WTC11 (cell line): ENCODE measurements at regions not wholly inside any gene's neighbourhood (a gene's known extent, or its start where the extent isn't known, plus 50 kb on each side); places are given as distances from the start of the nearest gene placed in this dataset.

ENCODE experiments used
- ATAC-seq: fragments of 200-7000 bp; cut with Tn5 transposase; 2 replicates; pipeline ENCODE4 v1.10.0; 2021; ENCODE audit warnings: mild to moderate bottlenecking, moderate library complexity
- CTCF ChIA-PET: fragments of 300-600 bp; sonication (Branson Sonifier 250); formaldehyde crosslinking; loops from one replicate; lab custom pipeline; 2021; ENCODE audit warnings: antibody characterized with exemption; lab: Charles Lee
- POLR2A ChIA-PET: fragments of 350-600 bp; sonication (Branson Sonifier 250); formaldehyde crosslinking; loops from one replicate; lab custom pipeline; 2021; ENCODE audit warnings: antibody characterized with exemption; lab: Charles Lee
- DNase-seq: peaks from one replicate; pipeline ENCODE4 v3.0.0; 2021; ENCODE audit warnings: low spot score
- H3K27ac Mint-ChIP-seq: 2 replicates; pipeline ENCODE4 v1.8.0; 2021; ENCODE audit warnings: mixed read lengths
- H3K27me3 Mint-ChIP-seq: 2 replicates; pipeline ENCODE4 v1.8.0; 2021; ENCODE audit warnings: low read depth, mild to moderate bottlenecking, moderate library complexity, mixed read lengths
- H3K36me3 Mint-ChIP-seq: 2 replicates; pipeline ENCODE4 v1.8.0; 2021; ENCODE audit warnings: mixed read lengths
- H3K4me1 Mint-ChIP-seq: 2 replicates; pipeline ENCODE4 v1.8.0; 2022; ENCODE audit warnings: mixed read lengths
- H3K4me3 Mint-ChIP-seq: 2 replicates; pipeline ENCODE4 v1.8.0; 2021; ENCODE audit warnings: mild to moderate bottlenecking, moderate library complexity, mixed read lengths
- H3K9me3 Mint-ChIP-seq: 2 replicates; pipeline ENCODE4 v1.8.0; 2021; ENCODE audit warnings: mixed read lengths
- ATF3 ChIP-seq: sonication (generic); formaldehyde crosslinking; conservative IDR thresholded peaks from 2 replicates; pipeline ENCODE4 v1.8.1; 2022; ENCODE audit warnings: mild to moderate bottlenecking, missing genetic modification reagents
- ELF4 ChIP-seq: sonication (generic); formaldehyde crosslinking; IDR thresholded peaks from 2 replicates; pipeline ENCODE4 v1.8.1; 2022; ENCODE audit warnings: low read depth, mild to moderate bottlenecking, moderate library complexity, missing genetic modification reagents
- FOXP1 ChIP-seq: sonication (generic); formaldehyde crosslinking; IDR thresholded peaks from 2 replicates; pipeline ENCODE4 v1.8.0; 2022; ENCODE audit warnings: missing genetic modification reagents, mild to moderate bottlenecking, moderate library complexity, borderline replicate concordance
- HMGXB4 ChIP-seq: sonication (generic); formaldehyde crosslinking; IDR thresholded peaks from 2 replicates; pipeline ENCODE4 v1.8.1; 2023; ENCODE audit warnings: mild to moderate bottlenecking, moderate library complexity, missing genetic modification reagents
- NFATC4 ChIP-seq: fragments of 250-450 bp; sonication (Bioruptor Pico); IDR thresholded peaks from 2 replicates; pipeline ENCODE4 v1.9.0; 2021; ENCODE audit warnings: mild to moderate bottlenecking
- RELA ChIP-seq: sonication (generic); formaldehyde crosslinking; IDR thresholded peaks from 2 replicates; pipeline ENCODE4 v1.8.1; 2022; ENCODE audit warnings: missing genetic modification reagents, mild to moderate bottlenecking, borderline replicate concordance
- ZMAT4 ChIP-seq: fragments of 250-450 bp; sonication (Bioruptor Pico); IDR thresholded peaks from 2 replicates; pipeline ENCODE4 v1.9.0; 2021; ENCODE audit warnings: mild to moderate bottlenecking
- ZNF138 ChIP-seq: sonication (generic); formaldehyde crosslinking; conservative IDR thresholded peaks from 2 replicates; pipeline ENCODE4 v1.8.1; 2022; ENCODE audit warnings: mild to moderate bottlenecking, moderate library complexity, missing genetic modification reagents
- ZNF425 ChIP-seq: fragments of 250-450 bp; sonication (Bioruptor Pico); conservative IDR thresholded peaks from 2 replicates; pipeline ENCODE4 v1.9.0; 2021; ENCODE audit warnings: mild to moderate bottlenecking
- ZNF671 ChIP-seq: fragments of 250-450 bp; sonication (Bioruptor Pico); IDR thresholded peaks from 2 replicates; pipeline ENCODE4 v1.8.0; 2021; ENCODE audit warnings: mild to moderate bottlenecking
- TF ChIP-seq, protein P1 (sequence below): sonication (generic); formaldehyde crosslinking; IDR thresholded peaks from 2 replicates; pipeline ENCODE4 v1.8.1; 2023; ENCODE audit warnings: mild to moderate bottlenecking, missing genetic modification reagents, moderate library complexity
- TF ChIP-seq, protein P2 (sequence below): sonication (generic); formaldehyde crosslinking; IDR thresholded peaks from 2 replicates; pipeline ENCODE4 v1.8.0; 2022; ENCODE audit warnings: mild to moderate bottlenecking, missing genetic modification reagents
- TF ChIP-seq, protein P3 (sequence below): sonication (generic); formaldehyde crosslinking; IDR thresholded peaks from 2 replicates; pipeline ENCODE4 v1.8.0; 2023; ENCODE audit warnings: missing genetic modification reagents

GRCh38 chr21:38625000-38625399 is 126.7 kb upstream of the ERG start:
- no peak overlapping the region for H3K4me3 Mint-ChIP-seq
- no peak overlapping the region for H3K27ac Mint-ChIP-seq
- H3K9me3 Mint-ChIP-seq: peaks cover 11% of the 10 kb centered on the region
- ChIA-PET POLR2A (no interaction called here), CTCF (no interaction called here)
- ATAC-seq: no peak
- H3K27me3 Mint-ChIP-seq: no peaks in the 10 kb centered on the region
- no peak for DNase-seq
- H3K36me3 Mint-ChIP-seq: peaks cover 11% of the 10 kb centered on the region
- TF ChIP-seq ELF4 (CRISPR knock-in tag): no peak
- H3K4me1 Mint-ChIP-seq: peaks cover 15% of the 10 kb centered on the region

DNA sequence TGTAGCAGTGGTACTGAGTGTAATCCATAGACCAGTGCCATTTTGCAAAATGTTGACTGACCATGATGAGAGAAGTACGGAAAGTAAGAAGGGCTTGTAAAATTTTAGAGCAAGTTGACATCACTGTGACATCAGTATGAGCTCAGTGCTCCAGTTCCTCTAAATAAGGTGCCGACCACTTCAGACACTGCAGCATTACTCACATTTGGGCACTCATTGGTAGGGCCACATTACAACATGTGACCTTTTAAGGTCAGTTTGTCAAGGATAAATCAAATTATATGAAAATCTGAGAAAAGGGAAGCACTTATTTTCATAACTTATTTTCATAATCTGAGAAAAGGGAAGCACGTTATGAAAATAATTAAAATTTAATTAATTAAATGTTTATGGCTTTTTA is 128.0 kb upstream of the ERG start:
- no peak for DNase-seq
- TF ChIP-seq ZNF425 (CRISPR knock-in tag) (no peak), ZNF138 (CRISPR knock-in tag) (no peak), NFATC4 (CRISPR knock-in tag) (no peak)
- TF ChIP-seq, protein P1, sequence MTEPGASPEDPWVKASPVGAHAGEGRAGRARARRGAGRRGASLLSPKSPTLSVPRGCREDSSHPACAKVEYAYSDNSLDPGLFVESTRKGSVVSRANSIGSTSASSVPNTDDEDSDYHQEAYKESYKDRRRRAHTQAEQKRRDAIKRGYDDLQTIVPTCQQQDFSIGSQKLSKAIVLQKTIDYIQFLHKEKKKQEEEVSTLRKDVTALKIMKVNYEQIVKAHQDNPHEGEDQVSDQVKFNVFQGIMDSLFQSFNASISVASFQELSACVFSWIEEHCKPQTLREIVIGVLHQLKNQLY (CRISPR knock-in tag): no peak
- TF ChIP-seq, all 79 proteins: peak for 0
- Mint-ChIP-seq H3K27me3 (no peaks in the 10 kb centered on the region), H3K4me3 (no peak overlapping the region), H3K36me3 (peaks cover 11% of the 10 kb centered on the region), H3K27ac (no peak overlapping the region), H3K4me1 (peaks cover 26% of the 10 kb centered on the region), H3K9me3 (peaks cover 16% of the 10 kb centered on the region)
- POLR2A ChIA-PET: no interaction called here
- CTCF ChIA-PET: no interaction called here
- ATAC-seq: no peak

- DNase-seq (peak; percentile 25), ATAC-seq (peak; percentile 91)
- H3K27ac Mint-ChIP-seq: no peak overlapping the region
- no peak overlapping the region for H3K4me3 Mint-ChIP-seq
- peaks cover 15% of the 10 kb centered on the region for H3K36me3 Mint-ChIP-seq
- H3K27me3 Mint-ChIP-seq: 0 out of 2 replicates have a peak, but pooled peaks cover 2% of the 10 kb centered on the region
- TF ChIP-seq, protein P2, sequence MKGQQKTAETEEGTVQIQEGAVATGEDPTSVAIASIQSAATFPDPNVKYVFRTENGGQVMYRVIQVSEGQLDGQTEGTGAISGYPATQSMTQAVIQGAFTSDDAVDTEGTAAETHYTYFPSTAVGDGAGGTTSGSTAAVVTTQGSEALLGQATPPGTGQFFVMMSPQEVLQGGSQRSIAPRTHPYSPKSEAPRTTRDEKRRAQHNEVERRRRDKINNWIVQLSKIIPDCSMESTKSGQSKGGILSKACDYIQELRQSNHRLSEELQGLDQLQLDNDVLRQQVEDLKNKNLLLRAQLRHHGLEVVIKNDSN (CRISPR knock-in tag): no peak
- TF ChIP-seq, protein P3, sequence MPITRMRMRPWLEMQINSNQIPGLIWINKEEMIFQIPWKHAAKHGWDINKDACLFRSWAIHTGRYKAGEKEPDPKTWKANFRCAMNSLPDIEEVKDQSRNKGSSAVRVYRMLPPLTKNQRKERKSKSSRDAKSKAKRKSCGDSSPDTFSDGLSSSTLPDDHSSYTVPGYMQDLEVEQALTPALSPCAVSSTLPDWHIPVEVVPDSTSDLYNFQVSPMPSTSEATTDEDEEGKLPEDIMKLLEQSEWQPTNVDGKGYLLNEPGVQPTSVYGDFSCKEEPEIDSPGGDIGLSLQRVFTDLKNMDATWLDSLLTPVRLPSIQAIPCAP (CRISPR knock-in tag): no peak
- TF ChIP-seq FOXP1 (CRISPR knock-in tag): no peak
- no peak for TF ChIP-seq ZNF671 (CRISPR knock-in tag)
- TF ChIP-seq RELA: no peak
- TF ChIP-seq ATF3: no peak
- TF ChIP-seq ZMAT4 (CRISPR knock-in tag): no peak
- no peak for TF ChIP-seq HMGXB4 (CRISPR knock-in tag)
- H3K9me3 Mint-ChIP-seq: peaks cover 24% of the 10 kb centered on the region
- POLR2A ChIA-PET: interaction anchor here (1.2 kb wide), 1 partner anchor 9 kb away, joined by 4 read pairs; no protein-coding TSS in a partner anchor
- H3K4me1 Mint-ChIP-seq: peaks cover 29% of the 10 kb centered on the region
- CTCF ChIA-PET: interaction anchor here (0.6 to 1.3 kb wide), 7 partner anchors 34 to 192 kb away, joined by 3 to 6 read pairs (median 4); no protein-coding TSS in a partner anchor
These were observed 130.1 kb upstream of the ERG start for GRCh38 chr21:38628349-38628748.
